NCI-H1417 (cell line): ENCODE measurements at regions not wholly inside any gene's neighbourhood (a gene's known extent, or its start where the extent isn't known, plus 50 kb on each side); places are given as distances from the start of the nearest gene placed in this dataset.
"Not testable (repeated sequence)": the region's sequence is repeated elsewhere in the genome, so short reads cannot be mapped to it uniquely, and the experiment has no call there.

ENCODE experiments used
- DNase-seq, 3 experiments: peaks; one replicate each; lab custom pipeline; 2025; lab: John Stamatoyannopoulos, UW

DNA sequence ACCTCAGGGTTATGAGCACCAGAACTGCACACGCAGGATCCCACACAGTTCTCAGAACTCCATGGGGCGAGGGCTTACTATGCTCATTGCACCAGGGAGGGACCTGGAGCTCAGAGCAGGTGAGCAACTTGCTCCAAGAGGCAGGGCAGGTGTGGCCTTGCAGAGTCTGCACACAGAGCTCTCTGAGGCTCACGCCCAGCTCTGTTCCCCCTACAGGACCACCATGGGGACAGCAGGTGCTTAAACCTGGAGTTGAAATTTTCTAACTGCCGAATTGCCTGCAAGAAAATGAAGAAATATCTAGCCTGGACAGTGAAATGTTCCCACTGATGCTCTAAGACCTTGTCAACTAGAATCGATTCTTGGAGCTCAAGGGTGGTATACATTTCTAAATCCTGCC, 49.9 kb upstream of the MSMB start:
- not testable (repeated sequence) for DNase-seq

DNA sequence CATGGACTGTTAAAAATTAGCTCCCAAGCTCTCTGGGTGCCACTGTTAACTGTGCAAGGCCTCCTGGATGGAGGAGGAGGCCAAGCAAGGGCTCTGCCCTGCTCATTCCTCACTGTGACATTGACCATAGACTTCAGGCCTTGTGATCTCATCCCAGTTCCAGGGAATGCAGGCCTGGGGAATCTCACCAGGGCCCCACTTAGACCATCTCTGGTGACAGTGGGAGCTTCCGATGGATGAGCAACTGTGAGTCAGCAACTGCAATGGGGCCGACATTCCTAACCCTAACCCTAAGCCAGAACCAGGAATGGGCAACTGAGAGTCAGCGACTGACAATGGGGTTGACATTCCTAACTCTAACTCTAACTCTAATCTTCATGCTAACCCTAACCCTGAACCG, 50.4 kb upstream of the MSMB start:
- DNase-seq: no peak

DNA sequence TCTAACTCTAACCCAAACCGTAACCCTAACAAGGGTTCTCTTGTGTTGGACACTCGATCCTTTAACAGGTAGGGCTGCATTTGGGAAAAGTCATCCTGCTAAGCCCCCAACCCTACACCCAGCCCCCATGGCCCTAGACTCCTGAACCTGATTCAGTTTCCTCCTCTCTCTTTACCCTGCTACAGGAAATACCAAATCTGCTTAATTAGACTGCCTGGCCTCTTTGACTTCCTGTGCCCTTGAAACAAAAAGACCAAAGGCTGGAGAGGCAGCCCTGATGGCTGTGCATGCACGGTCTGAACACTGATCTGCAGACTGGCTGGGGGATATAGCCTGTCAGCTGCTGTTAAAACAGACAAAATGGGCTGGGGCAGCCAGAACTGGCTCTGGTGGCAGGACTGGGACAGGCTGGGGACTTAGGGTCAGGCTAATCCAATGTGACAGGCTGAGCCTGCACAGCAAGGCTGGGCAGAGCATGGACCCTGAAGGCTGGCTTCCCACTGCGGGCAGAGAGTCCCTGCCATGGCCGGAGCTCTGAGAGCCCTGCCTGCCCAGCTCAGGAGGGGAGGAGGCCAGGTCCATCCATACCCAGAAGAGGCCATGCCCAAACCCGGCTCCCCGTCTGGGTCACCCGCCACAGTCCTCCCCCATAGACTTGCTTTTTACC, 51.0 kb upstream of the MSMB start:
- no peak for DNase-seq

DNA sequence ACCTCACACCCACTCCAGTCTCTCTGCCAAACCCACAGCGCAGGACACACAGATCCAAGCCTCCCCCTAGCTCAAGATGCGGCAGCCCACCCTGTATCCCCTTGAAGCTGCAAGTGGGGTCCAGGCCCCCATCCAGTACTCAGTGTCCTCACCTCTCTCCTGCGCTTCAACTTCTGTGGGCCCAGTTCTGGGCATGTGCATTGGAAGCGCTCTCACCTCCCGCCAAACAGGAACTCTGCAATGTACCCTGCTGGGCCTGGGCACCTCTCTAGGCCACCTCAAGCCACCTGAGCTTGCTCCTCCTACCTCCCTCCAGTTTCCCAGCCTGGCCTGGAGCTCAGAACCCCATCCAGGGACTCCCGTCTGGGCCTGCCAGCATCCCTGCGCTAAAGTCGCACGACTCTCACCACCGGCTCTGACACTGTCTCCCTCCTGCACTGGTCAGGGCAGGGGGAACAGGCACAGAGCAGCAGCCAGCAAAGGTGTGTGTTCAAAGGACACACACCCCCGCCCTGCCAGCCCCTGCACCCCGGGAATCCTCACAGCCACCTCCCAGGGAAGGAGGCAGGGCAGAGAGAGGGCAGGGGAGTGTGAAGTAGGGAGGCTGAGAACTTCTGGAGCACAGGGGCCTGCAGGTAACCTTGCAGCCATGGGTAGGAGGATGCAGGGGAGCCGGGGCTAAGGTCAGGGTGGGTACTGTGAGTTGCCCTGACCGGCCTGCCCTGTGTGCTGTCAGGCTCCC, 51.7 kb upstream of the MSMB start:
- no peak for DNase-seq

DNA sequence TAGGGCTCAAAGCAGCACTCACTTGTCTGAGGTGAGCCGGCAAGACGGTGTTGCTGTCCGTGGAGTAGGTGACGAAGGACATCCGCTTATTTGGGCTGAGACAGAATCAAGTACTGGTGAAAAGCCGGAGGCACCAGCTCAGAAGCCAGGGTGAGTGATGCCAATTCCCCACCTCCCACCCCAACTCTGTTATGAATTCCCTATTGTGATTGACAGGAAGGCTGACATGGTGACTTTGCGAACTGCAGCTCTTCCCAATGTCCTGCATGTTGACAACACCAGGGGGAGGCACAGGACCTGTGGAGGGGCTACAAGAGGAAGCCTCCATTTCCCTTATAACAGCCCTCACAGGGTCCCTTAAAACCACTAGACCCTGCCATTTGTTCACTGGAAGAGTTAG, 52.3 kb upstream of the MSMB start:
- no peak for DNase-seq

DNA sequence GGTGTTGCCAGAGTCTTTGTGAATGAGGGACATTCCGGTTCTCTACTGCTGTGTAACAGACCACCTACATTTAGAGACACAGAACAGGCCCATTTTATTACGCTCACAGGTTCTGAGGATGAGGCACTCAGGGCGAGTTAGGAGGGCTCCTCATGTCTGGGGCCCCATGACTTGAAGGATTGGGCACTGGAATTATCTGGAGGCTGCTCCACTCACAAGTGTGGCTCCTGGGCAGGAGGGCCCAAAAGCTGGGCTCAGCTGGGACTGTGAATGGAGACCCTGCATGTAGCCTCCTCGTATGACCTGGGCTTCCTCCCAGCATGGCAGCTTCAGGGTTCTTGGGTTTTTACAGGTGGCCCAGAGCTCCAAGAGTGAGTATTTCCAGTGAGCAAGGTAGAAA, 52.9 kb upstream of the MSMB start:
- DNase-seq: not testable (repeated sequence)

DNA sequence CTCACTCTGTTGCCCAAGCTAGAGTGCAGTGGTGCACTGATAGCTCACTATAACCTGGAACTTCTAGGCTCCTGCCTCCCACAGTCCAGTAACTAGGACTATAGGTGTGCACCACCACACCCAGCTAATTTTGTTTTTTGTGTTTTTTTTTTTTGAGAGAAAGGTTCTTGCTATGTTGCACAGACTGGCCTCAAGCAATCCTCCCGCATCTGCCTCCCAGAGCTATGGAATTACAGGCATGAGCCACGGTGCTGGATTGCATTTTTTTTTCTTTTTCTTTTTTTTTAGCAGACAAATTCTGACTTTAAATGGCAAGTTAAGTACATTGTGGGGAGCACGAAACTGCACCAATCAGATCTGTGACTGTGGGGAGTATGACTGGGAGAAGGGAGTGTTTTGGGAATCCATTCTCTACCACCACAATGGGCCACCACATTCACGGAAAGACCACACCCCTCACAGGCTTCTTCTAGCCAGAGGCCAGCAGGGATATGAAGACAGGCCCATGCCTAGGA, 58.1 kb upstream of the MSMB start:
- DNase-seq: no peak

DNA sequence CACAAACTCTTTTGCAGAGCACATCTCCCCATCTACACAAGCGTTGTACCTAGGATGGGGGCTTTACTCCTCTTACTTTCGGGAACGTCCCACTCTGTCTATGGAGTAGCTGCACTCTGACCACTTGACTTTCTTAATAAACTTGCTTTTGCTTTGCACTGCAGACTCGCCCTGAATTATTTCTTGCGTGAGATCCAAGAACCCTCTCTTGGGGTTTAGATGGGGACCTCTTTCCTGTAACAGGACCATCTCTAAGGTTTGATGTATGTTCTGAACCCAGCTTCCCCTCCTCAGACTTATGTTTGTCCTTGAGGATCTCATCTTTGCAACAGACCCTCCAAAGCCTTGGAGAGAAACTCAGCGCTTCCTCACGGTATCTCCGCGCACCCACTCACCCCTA, 59.3 kb upstream of the MSMB start:
- not testable (repeated sequence) for DNase-seq

DNA sequence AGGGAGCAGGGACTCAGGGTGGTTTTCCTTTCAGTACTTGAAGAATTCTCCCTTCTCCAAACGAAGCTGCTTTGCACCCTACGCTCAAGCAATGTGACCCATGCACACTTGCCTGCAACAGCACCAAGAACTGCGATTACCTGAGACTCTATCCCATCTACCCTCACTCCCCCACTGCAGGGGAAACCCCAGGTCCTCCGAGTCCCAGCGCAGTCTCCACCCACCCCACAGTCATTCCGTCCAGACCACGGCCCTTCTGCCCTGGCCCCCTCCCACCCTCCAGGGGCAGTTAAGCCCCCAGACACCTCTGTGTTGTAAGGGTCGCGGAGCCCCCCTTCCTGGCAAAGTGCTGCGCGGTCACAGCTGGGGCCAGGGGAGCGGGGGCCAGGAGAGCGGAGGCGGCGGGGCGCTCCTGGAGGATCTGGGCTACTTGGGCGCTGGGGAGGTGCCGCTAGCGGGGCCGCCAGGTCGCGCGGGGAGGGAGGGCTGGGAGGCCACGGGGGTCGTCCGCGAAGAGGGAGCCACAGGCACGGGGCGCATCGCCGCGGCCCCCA, 59.9 kb upstream of the MSMB start:
- peak in 1 of 3 experiments; percentile 33 for DNase-seq

DNA sequence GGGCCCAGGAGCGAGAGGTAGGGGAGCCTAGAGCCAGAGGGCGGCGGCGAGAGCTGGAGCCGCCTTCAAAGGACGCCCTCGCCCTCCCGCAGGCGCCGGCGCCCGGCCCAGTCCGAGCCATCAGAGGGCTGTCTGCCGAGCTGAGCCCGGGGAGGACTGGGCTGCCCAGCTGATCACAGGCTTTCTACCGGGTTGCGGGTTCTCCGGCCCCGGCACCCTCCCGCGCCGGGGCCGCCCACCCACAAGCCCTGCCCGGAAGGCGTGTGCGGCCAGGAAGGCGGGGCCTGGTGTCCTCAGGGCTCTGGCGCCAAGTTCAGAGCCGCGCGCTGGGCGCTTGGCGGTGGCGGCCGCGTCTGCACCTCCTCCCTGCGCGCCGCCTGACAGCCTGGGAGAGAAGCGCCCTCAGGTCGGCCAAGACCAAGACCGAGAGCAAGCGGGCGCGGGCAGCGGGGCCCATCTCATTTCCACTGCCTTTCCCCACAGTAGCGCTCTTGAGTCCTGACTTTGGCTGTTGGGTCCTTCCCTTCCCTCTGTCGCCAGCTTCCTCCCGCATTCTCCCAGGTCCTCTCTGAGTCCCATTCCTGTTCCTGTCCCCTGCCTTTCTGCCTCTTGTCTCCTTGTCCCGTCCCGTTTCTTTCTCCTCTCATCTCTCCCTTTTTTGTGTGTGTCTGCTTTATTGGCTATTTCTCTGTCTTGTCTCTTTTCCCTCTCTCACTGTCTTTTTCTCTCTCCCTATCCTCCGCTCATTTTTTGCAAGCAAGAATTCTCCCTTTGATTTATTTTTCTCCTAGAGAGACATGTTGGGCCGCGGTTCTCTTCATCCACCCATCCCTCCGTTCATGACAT, 60.6 kb upstream of the MSMB start:
- DNase-seq: peak; percentile 7 to 74 (median 70)

DNA sequence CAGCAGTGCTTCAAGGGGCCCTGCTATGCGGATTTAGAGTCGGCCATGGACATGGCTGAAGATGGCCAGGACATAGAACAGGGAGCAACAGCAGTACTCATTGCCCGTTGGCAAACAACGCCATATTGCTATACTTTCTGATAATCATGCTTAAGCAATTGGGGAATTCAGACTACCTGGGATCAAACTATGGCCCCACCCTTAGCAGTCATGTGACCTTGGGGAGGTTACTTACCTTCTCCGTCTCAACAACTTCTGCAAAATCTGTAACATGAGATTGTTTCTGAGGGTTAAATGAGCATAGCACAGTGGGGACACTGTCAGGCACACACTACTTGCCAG, 62.1 kb upstream of the MSMB start:
- DNase-seq: not testable (repeated sequence)

DNA sequence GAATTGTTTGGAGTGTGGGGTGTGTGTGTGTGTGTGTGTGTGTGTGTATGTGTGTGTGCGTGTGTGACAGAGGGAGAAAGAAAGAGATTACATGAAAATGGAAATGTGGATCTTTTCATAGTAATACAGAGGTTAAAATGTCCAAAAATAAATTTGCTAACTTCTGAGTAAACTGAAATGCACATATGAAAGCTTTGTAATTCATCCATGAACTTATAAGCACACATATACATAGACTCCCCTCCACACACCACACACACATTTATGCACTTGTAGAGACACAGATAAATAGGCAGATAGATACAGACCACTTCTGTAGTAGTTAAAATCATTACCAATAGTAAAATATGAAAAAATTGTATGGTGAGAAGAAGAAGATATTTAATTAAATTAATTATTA, 108.2 kb upstream of the MSMB start:
- not testable (repeated sequence) for DNase-seq

DNA sequence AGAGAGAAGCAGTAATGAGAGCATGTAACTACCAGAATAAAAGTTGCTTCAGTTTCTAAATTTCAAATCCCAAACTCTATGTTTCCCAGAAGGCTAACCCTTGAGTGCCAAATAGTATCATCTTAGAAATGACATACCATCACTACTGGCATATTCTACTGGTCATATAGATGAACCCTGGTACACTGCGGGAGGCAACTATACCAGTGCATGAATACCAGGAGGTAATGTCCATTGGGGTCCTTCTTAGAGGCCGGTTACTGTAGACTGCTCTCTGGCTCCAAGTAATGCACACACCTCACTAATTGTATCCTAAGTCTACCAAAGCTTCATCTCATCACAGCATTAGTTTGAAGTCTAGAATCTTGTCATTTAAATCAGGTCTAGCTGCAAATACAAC, 108.6 kb upstream of the MSMB start:
- not testable (repeated sequence) for DNase-seq

DNA sequence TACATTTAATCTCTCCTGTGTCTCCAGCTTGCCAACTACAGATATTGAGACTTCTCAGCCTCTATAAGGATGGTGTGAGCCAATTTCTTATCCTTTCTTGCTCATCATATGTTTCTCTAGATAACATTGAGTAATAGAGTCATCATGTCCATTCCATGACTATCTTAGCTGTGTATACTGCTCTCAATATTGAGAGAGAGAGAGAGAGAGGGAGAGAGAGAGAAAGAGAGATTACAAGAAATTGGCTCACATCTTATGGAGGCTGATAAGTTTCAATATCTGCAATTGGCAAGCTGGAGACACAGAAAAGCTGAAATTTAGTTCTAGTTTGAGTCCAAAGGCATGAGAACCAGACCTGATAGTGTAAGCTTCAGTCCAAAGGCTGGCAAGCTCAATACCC, 110.8 kb upstream of the MSMB start:
- not testable (repeated sequence) for DNase-seq

DNA sequence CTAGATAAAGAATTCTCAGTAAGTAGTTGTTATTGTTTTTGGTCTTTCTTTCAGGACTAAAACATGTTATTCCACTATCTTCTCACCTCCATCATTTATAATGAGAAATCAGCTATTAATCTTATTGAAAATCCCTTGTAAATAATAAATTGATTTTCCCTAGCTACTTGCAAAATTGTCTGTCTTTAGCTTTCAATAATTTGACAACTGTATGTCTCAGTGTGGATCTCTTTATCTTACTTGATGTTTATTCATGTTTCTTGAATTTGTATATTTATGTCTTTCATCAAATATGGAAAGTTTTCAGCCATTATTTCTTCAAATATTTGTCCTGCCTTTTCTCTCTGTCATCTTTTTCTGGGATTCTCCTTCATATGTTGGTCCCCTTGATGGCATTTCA, 117.1 kb upstream of the ANTXRL start:
- DNase-seq: no peak

DNA sequence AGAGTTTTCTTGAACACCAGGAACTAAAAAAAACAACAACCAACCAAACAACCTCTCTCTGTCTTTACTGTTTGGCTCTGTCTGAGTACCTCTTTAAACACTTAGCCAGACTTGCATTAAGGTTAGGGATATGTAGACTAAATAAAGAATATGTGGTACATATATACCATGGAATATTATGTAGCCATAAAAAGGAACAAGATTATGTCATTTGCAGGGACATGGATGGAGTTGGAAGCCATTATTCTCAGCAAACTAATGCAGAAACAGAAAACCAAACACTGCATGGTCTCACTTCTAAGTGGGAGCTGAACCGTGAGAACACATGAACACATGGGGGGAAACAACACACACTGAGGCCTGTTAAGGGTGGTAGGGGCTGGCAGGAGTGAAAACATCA, 116.0 kb upstream of the ANTXRL start:
- DNase-seq: no peak

DNA sequence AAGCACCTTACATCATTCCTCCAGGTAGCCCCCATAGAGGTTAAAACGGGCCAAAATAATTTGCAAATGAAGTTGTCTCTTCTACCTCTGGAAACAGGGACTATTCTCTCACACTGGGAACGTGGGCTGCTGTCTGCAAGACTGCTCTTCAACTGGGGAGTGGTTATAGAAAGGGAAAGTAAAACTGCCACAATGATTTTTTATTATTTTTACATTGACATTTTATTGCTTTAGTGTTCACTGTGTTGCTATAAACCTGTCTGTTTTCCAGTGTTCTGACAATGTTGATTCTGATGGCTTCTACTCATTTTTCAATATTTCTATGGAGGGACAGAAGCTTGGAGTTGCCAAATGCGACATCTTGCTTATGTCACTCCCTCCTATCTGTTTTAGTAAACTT, 115.1 kb upstream of the ANTXRL start:
- DNase-seq: no peak

DNA sequence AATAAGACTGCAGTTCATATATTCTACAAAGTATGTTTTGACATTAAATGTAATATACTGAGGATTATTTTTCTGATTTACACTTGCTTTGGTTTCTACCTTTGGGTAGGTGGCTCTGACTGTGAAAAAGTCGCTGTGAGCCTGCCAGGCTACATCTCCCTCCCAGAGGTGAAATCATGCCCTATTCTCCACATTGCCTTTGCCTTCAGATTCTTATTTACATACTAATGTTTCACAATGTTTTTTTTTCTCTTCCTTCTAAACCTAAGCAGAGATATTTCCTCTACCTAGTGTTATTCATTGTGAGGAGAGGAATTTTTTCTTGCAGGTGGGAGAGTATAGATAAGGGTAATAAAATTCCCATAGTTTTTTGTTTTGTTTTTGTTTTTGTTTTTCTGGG, 111.5 kb upstream of the ANTXRL start:
- no peak for DNase-seq

DNA sequence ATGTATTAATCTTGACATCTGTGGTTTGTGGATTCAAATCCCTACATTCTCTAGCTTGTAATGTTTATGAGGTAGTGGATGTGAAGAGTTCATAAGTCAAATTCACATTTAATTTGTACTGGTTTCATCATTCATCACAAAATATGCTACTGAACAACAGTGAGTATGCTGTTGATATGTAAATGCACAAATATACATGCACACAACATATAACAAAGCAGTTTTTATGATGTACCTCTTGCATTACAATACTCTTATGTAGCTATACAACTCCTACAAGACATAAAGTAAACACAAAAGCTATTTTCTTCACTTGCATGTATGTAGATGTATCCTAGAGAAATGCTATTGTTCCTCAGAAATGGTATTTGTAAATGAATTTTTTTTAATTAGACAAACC, 111.0 kb upstream of the ANTXRL start:
- no peak for DNase-seq

DNA sequence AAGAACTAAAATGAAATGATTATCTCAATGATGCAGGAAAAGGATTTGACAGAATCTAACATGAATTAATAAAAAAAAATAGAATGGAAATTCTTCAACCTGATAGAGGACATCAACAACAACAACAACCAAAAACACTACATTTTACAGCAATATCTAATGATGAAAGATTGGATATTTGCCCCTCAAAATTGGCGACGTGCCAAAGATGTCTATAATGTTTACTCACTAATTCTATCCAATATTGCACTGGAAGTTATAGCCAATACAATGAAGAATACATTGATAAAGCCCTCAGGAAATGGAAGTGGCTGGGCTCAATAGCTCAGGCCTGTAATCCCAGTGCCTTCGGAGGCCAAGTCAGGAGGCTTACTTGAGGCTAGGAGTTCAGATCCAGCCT, 99.4 kb upstream of the ANTXRL start:
- not testable (repeated sequence) for DNase-seq

DNA sequence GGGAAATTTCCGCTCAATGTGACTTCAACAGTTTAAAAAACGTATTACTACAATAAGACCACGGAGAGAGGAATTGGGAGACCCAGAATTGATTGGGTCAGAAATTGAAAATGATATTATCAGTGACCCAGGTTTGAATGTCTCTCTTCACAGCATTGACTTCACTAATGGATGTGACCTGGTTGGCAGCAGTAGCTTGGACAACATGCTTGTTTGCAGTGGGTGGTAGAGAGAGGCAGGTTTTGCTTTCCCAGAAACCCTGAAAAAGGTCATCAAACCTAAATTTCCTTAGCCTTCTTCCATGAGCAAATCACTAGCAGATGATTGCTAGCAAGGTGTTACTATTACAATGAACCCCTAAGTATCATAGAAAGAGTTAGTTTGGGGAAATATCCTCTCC, 89.7 kb upstream of the ANTXRL start:
- DNase-seq: no peak

DNA sequence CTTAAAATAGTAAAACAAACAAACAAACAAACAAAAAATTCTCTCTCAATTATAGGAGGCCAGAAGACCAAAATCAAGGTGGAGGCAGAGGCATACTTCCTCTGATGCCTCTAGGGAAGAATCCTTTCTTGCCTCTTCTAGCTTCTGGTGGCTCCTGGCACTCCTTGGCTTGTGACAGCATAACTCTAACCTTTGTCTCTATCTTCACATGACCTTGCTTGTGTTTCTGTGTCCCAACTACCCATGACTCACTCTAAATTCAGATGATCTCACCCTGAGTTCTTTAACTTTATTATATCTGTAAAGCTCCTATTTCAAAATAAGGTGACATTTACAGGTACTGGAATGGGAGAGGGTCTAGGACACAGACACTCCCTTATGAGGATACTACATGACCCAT, 88.3 kb upstream of the ANTXRL start:
- no peak for DNase-seq
